KMS-11 (cell line): ENCODE measurements at regions not wholly inside any gene's neighbourhood (a gene's known extent, or its start where the extent isn't known, plus 50 kb on each side); places are given as distances from the start of the nearest gene placed in this dataset.

Experiments used
- H2AFZ ChIP-seq: fragments of 200-600 bp; sonication (generic); 2 replicates; pipeline ENCODE4 v1.6.1; 2016; ENCODE audit warnings: antibody characterized with exemption, mixed run types, low read depth
- H3K27ac ChIP-seq: fragments of 200-600 bp; sonication (generic); 2 replicates; pipeline ENCODE4 v1.6.1; 2016; ENCODE audit warnings: mild to moderate bottlenecking, mixed run types
- H3K27me3 ChIP-seq: fragments of 200-600 bp; sonication (generic); 2 replicates; pipeline ENCODE4 v1.6.1; 2017; ENCODE audit warnings: mild to moderate bottlenecking, low read depth, mixed run types, moderate library complexity; ENCODE audit not compliant: insufficient read depth
- H3K36me3 ChIP-seq: fragments of 200-600 bp; sonication (generic); 2 replicates; pipeline ENCODE4 v1.6.1; 2017; ENCODE audit warnings: mild to moderate bottlenecking, mixed run types; ENCODE audit not compliant: insufficient read depth
- H3K4me1 ChIP-seq: fragments of 200-600 bp; sonication (generic); 2 replicates; pipeline ENCODE4 v1.6.1; 2016; ENCODE audit warnings: mild to moderate bottlenecking, low read depth, mixed run types; ENCODE audit not compliant: poor library complexity, severe bottlenecking
- H3K4me2 ChIP-seq: fragments of 200-600 bp; sonication (generic); 2 replicates; pipeline ENCODE4 v1.7.0; 2016; ENCODE audit warnings: mild to moderate bottlenecking, mixed run types
- H3K4me3 ChIP-seq: fragments of 200-600 bp; sonication (generic); IDR thresholded peaks from 2 replicates; pipeline ENCODE4 v1.6.1; 2017; ENCODE audit warnings: low read depth, low read length, mixed read lengths; ENCODE audit not compliant: insufficient read depth
- H3K79me2 ChIP-seq: fragments of 200-600 bp; sonication (generic); 2 replicates; pipeline ENCODE4 v1.6.1; 2016; ENCODE audit warnings: low read depth, mixed run types; ENCODE audit not compliant: insufficient read depth
- H3K9ac ChIP-seq: fragments of 200-600 bp; sonication (generic); 2 replicates; pipeline ENCODE4 v1.6.1; 2016; ENCODE audit warnings: mild to moderate bottlenecking, mixed run types
- H4K20me1 ChIP-seq: fragments of 200-600 bp; sonication (generic); 2 replicates; pipeline ENCODE4 v1.6.1; 2016; ENCODE audit warnings: mild to moderate bottlenecking, mixed run types; ENCODE audit not compliant: insufficient read depth
- CTCF ChIP-seq: fragments of 200-600 bp; sonication (generic); conservative IDR thresholded peaks from 2 replicates; pipeline ENCODE4 v1.6.1; 2017; ENCODE audit warnings: low read depth, mild to moderate bottlenecking, antibody characterized with exemption, low read length, moderate library complexity, mixed read lengths

- Histone ChIP-seq H3K79me2 (no peaks in the 10 kb centered on the region), H3K36me3 (no peaks in the 10 kb centered on the region), H3K4me2 (no peak overlapping the region), H3K4me3 (no peak overlapping the region), H2AFZ (no peak overlapping the region), H3K27ac (no peak overlapping the region), H3K9ac (no peak overlapping the region), H4K20me1 (no peaks in the 10 kb centered on the region), H3K4me1 (no peaks in the 10 kb centered on the region), H3K27me3 (no peaks in the 10 kb centered on the region)
- TF ChIP-seq CTCF = no peak
Measured at GRCh38 chr18:75489493-75490190, 62.1 kb upstream of the SMIM21 start.

GRCh38 chr18:75483662-75484061 lies 56.2 kb upstream of the SMIM21 start:
- H3K4me1 ChIP-seq = no peaks in the 10 kb centered on the region
- H3K4me3 ChIP-seq = no peak overlapping the region
- TF ChIP-seq CTCF = no peak
- no peaks in the 10 kb centered on the region for H4K20me1 ChIP-seq
- H2AFZ ChIP-seq = no peak overlapping the region
- no peaks in the 10 kb centered on the region for H3K27me3 ChIP-seq
- H3K9ac ChIP-seq = no peak overlapping the region
- no peaks in the 10 kb centered on the region for H3K79me2 ChIP-seq
- H3K36me3 ChIP-seq = no peaks in the 10 kb centered on the region
- H3K4me2 ChIP-seq = no peak overlapping the region
- no peak overlapping the region for H3K27ac ChIP-seq

- Histone ChIP-seq H3K27ac (no peak overlapping the region), H4K20me1 (no peaks in the 10 kb centered on the region), H2AFZ (no peak overlapping the region), H3K36me3 (no peaks in the 10 kb centered on the region), H3K4me1 (no peaks in the 10 kb centered on the region), H3K4me3 (no peak overlapping the region), H3K9ac (no peak overlapping the region), H3K27me3 (no peaks in the 10 kb centered on the region), H3K4me2 (no peak overlapping the region), H3K79me2 (no peaks in the 10 kb centered on the region)
- no peak for TF ChIP-seq CTCF
Measured at GRCh38 chr18:75482880-75483279, 55.4 kb upstream of the SMIM21 start.

- H3K27me3 ChIP-seq = no peaks in the 10 kb centered on the region
- H3K79me2 ChIP-seq = no peaks in the 10 kb centered on the region
- no peak overlapping the region for H3K27ac ChIP-seq
- no peaks in the 10 kb centered on the region for H3K36me3 ChIP-seq
- H4K20me1 ChIP-seq = no peaks in the 10 kb centered on the region
- no peaks in the 10 kb centered on the region for H3K4me1 ChIP-seq
- H3K4me2 ChIP-seq = no peak overlapping the region
- no peak overlapping the region for H3K4me3 ChIP-seq
- H3K9ac ChIP-seq = no peak overlapping the region
- H2AFZ ChIP-seq = no peak overlapping the region
- no peak for TF ChIP-seq CTCF
Measured at GRCh38 chr18:75480487-75480886, 53.0 kb upstream of the SMIM21 start.
